GM12878 (cell line): ENCODE measurements at regions not wholly inside any gene's neighbourhood (a gene's known extent, or its start where the extent isn't known, plus 50 kb on each side); places are given as distances from the start of the nearest gene placed in this dataset.

Source experiments
- GABPA ChIP-seq: IDR thresholded peaks from 2 replicates; pipeline ENCODE4 v1.6.1; 2014; ENCODE audit warnings: antibody characterized with exemption, low read depth, mild to moderate bottlenecking, inconsistent platforms
- NR2C2 ChIP-seq: IDR thresholded peaks from 2 replicates; pipeline ENCODE4 v1.6.1; 2011; ENCODE audit warnings: borderline replicate concordance, low read depth; ENCODE audit not compliant: control insufficient read depth, insufficient read length
- RAD51 ChIP-seq: fragments of 450-650 bp; IDR thresholded peaks from 2 replicates; pipeline ENCODE4 v1.6.1; 2016; ENCODE audit warnings: moderate library complexity, mild to moderate bottlenecking, inconsistent platforms
- WRNIP1 ChIP-seq: IDR thresholded peaks from 2 replicates; pipeline ENCODE4 v1.6.1; 2011; ENCODE audit warnings: low read depth, low read length, improper control_type of control experiment, borderline replicate concordance
- ZNF24 ChIP-seq: fragments of 450-650 bp; IDR thresholded peaks from 2 replicates; pipeline ENCODE4 v1.6.1; 2017; ENCODE audit warnings: antibody characterized with exemption, mild to moderate bottlenecking
- TF ChIP-seq, protein P1 (sequence below): fragments of 450-650 bp; IDR thresholded peaks from 2 replicates; pipeline ENCODE4 v1.6.1; 2016; ENCODE audit warnings: mild to moderate bottlenecking, moderate library complexity, borderline replicate concordance
- TF ChIP-seq, protein P2 (sequence below): fragments of 150-350 bp; IDR thresholded peaks from 2 replicates; pipeline ENCODE4 v1.6.1; 2014; ENCODE audit warnings: mild to moderate bottlenecking, low read depth, low read length
- TF ChIP-seq, protein P3 (sequence below): IDR thresholded peaks from 2 replicates; pipeline ENCODE4 v1.6.1; 2012; ENCODE audit warnings: low read depth, low read length, improper control_type of control experiment
- TF ChIP-seq, protein P4 (sequence below): fragments of 450-650 bp; IDR thresholded peaks from 2 replicates; pipeline ENCODE4 v1.6.1; 2017; ENCODE audit warnings: mild to moderate bottlenecking, moderate library complexity

DNA sequence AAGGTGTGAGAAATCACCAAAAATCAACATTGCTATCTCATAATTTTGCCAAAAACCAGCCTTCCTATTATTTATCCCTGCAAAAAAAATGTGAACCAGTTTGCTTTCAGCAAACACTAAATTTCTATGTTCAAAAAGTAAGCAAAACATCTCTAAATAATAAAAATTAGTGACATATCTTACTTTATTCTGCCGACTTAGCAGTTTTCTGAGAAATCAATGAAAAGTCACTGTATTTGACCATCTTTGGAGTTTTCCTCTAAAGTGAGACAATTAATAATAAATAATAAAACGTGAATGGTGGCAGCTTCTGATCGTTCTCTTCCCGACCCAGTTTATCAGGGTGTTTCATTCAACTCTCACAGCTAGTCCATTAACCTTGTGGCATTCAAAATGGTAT lies 158.6 kb upstream of the TARS1 start (continued):
- TF ChIP-seq, protein P1, sequence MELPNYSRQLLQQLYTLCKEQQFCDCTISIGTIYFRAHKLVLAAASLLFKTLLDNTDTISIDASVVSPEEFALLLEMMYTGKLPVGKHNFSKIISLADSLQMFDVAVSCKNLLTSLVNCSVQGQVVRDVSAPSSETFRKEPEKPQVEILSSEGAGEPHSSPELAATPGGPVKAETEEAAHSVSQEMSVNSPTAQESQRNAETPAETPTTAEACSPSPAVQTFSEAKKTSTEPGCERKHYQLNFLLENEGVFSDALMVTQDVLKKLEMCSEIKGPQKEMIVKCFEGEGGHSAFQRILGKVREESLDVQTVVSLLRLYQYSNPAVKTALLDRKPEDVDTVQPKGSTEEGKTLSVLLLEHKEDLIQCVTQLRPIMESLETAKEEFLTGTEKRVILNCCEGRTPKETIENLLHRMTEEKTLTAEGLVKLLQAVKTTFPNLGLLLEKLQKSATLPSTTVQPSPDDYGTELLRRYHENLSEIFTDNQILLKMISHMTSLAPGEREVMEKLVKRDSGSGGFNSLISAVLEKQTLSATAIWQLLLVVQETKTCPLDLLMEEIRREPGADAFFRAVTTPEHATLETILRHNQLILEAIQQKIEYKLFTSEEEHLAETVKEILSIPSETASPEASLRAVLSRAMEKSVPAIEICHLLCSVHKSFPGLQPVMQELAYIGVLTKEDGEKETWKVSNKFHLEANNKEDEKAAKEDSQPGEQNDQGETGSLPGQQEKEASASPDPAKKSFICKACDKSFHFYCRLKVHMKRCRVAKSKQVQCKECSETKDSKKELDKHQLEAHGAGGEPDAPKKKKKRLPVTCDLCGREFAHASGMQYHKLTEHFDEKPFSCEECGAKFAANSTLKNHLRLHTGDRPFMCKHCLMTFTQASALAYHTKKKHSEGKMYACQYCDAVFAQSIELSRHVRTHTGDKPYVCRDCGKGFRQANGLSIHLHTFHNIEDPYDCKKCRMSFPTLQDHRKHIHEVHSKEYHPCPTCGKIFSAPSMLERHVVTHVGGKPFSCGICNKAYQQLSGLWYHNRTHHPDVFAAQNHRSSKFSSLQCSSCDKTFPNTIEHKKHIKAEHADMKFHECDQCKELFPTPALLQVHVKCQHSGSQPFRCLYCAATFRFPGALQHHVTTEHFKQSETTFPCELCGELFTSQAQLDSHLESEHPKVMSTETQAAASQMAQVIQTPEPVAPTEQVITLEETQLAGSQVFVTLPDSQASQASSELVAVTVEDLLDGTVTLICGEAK: no peak
- TF ChIP-seq, protein P2, sequence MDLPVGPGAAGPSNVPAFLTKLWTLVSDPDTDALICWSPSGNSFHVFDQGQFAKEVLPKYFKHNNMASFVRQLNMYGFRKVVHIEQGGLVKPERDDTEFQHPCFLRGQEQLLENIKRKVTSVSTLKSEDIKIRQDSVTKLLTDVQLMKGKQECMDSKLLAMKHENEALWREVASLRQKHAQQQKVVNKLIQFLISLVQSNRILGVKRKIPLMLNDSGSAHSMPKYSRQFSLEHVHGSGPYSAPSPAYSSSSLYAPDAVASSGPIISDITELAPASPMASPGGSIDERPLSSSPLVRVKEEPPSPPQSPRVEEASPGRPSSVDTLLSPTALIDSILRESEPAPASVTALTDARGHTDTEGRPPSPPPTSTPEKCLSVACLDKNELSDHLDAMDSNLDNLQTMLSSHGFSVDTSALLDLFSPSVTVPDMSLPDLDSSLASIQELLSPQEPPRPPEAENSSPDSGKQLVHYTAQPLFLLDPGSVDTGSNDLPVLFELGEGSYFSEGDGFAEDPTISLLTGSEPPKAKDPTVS: no peak
- TF ChIP-seq NR2C2: no peak
- no peak for TF ChIP-seq RAD51
- no peak for TF ChIP-seq ZNF24
- TF ChIP-seq, protein P3, sequence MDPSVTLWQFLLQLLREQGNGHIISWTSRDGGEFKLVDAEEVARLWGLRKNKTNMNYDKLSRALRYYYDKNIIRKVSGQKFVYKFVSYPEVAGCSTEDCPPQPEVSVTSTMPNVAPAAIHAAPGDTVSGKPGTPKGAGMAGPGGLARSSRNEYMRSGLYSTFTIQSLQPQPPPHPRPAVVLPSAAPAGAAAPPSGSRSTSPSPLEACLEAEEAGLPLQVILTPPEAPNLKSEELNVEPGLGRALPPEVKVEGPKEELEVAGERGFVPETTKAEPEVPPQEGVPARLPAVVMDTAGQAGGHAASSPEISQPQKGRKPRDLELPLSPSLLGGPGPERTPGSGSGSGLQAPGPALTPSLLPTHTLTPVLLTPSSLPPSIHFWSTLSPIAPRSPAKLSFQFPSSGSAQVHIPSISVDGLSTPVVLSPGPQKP: no peak
- no peak for TF ChIP-seq WRNIP1
- TF ChIP-seq, protein P4, sequence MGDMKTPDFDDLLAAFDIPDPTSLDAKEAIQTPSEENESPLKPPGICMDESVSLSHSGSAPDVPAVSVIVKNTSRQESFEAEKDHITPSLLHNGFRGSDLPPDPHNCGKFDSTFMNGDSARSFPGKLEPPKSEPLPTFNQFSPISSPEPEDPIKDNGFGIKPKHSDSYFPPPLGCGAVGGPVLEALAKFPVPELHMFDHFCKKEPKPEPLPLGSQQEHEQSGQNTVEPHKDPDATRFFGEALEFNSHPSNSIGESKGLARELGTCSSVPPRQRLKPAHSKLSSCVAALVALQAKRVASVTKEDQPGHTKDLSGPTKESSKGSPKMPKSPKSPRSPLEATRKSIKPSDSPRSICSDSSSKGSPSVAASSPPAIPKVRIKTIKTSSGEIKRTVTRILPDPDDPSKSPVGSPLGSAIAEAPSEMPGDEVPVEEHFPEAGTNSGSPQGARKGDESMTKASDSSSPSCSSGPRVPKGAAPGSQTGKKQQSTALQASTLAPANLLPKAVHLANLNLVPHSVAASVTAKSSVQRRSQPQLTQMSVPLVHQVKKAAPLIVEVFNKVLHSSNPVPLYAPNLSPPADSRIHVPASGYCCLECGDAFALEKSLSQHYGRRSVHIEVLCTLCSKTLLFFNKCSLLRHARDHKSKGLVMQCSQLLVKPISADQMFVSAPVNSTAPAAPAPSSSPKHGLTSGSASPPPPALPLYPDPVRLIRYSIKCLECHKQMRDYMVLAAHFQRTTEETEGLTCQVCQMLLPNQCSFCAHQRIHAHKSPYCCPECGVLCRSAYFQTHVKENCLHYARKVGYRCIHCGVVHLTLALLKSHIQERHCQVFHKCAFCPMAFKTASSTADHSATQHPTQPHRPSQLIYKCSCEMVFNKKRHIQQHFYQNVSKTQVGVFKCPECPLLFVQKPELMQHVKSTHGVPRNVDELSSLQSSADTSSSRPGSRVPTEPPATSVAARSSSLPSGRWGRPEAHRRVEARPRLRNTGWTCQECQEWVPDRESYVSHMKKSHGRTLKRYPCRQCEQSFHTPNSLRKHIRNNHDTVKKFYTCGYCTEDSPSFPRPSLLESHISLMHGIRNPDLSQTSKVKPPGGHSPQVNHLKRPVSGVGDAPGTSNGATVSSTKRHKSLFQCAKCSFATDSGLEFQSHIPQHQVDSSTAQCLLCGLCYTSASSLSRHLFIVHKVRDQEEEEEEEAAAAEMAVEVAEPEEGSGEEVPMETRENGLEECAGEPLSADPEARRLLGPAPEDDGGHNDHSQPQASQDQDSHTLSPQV: no peak
- TF ChIP-seq GABPA: no peak
